ENCODE measurements at regions not wholly inside any gene's neighbourhood (a gene's known extent, or its start where the extent isn't known, plus 50 kb on each side); places are given as distances from the start of the nearest gene placed in this dataset.
"Not testable (repeated sequence)": the region's sequence is repeated elsewhere in the genome, so short reads cannot be mapped to it uniquely, and the experiment has no call there.

GRCh38 chr5:117763271-117763670, 1188.6 kb upstream of the SEMA6A start:
- no peak for DNase-seq

GRCh38 chr5:117761186-117761585, 1186.6 kb upstream of the SEMA6A start:
- DNase-seq = no peak

- DNase-seq = no peak
These were observed 1185.4 kb upstream of the SEMA6A start for GRCh38 chr5:117759849-117760499.

- DNase-seq = no peak
These were observed 1177.8 kb upstream of the SEMA6A start for GRCh38 chr5:117752403-117752802.

- no peak for DNase-seq
These were observed 1173.7 kb upstream of the SEMA6A start for GRCh38 chr5:117748336-117748735.

- DNase-seq = no peak
These were observed 1168.7 kb upstream of the SEMA6A start for GRCh38 chr5:117743337-117743736.

GRCh38 chr5:117741655-117742206, 1167.1 kb upstream of the SEMA6A start:
- DNase-seq = no peak

GRCh38 chr5:117740268-117740667, 1165.6 kb upstream of the SEMA6A start:
- no peak for DNase-seq

- DNase-seq = no peak
These were observed 1163.9 kb upstream of the SEMA6A start for GRCh38 chr5:117738571-117738970.

- no peak for DNase-seq
These were observed 1162.1 kb upstream of the SEMA6A start for GRCh38 chr5:117736698-117737097.

GRCh38 chr5:117734056-117734455, 1159.4 kb upstream of the SEMA6A start:
- no peak for DNase-seq

GRCh38 chr5:117733051-117733450, 1158.4 kb upstream of the SEMA6A start:
- DNase-seq = no peak

- no peak for DNase-seq
These were observed 1157.6 kb upstream of the SEMA6A start for GRCh38 chr5:117732264-117732663.

GRCh38 chr5:117731446-117731845, 1156.8 kb upstream of the SEMA6A start:
- DNase-seq = no peak

GRCh38 chr5:117720784-117721183, 1146.2 kb upstream of the SEMA6A start:
- DNase-seq = not testable (repeated sequence)

GRCh38 chr5:117719413-117719812, 1144.8 kb upstream of the SEMA6A start:
- no peak for DNase-seq

GRCh38 chr5:117713585-117714198, 1139.1 kb upstream of the SEMA6A start:
- DNase-seq = peak; percentile 3

GRCh38 chr5:117701062-117701461, 1126.4 kb upstream of the SEMA6A start:
- no peak for DNase-seq

GRCh38 chr5:117692606-117693005, 1118.0 kb upstream of the SEMA6A start:
- DNase-seq = no peak

- DNase-seq = no peak
These were observed 1116.7 kb upstream of the SEMA6A start for GRCh38 chr5:117691081-117691870.

GRCh38 chr5:117690612-117691011, 1116.0 kb upstream of the SEMA6A start:
- no peak for DNase-seq

GRCh38 chr5:117686926-117687325, 1112.3 kb upstream of the SEMA6A start:
- no peak for DNase-seq

GRCh38 chr5:117682416-117682815, 1107.8 kb upstream of the SEMA6A start:
- DNase-seq = no peak

Measured in CD4-positive, alpha-beta T cell treated with Interleukin-21 for 1 hour (primary cell).